OCI-LY7 (cell line): ENCODE measurements at regions not wholly inside any gene's neighbourhood (a gene's known extent, or its start where the extent isn't known, plus 50 kb on each side); places are given as distances from the start of the nearest gene placed in this dataset.

Source experiments
- CTCF ChIP-seq: fragments of 200-600 bp; sonication (generic); conservative IDR thresholded peaks from 2 replicates; pipeline ENCODE4 v1.5.1; 2014; ENCODE audit warnings: mild to moderate bottlenecking, antibody characterized with exemption, low read length, moderate library complexity, mixed read lengths
- EZH2phosphoT487 ChIP-seq: fragments of 200-600 bp; sonication (generic); IDR thresholded peaks from 2 replicates; pipeline ENCODE4 v1.6.1; 2018; ENCODE audit warnings: low read depth, borderline replicate concordance, mild to moderate bottlenecking, mixed run types, antibody characterized with exemption, low read length, moderate library complexity, mixed read lengths

- TF ChIP-seq CTCF = no peak
- TF ChIP-seq EZH2phosphoT487 = no peak
Observed at GRCh38 chr21:27759091-27759659, 792.3 kb upstream of the ADAMTS5 start.
